Memory B cell (primary cell): ENCODE measurements at regions not wholly inside any gene's neighbourhood (a gene's known extent, or its start where the extent isn't known, plus 50 kb on each side); places are given as distances from the start of the nearest gene placed in this dataset.
"Not testable (repeated sequence)": the region's sequence is repeated elsewhere in the genome, so short reads cannot be mapped to it uniquely, and the experiment has no call there.

ENCODE experiments used
- ATAC-seq: fragments of 150-1000 bp; cut with Tn5 transposase; 2 replicates; pipeline ENCODE4 v1.10.0; 2021; ENCODE audit warnings: low read depth, mild to moderate bottlenecking, moderate library complexity
- DNase-seq, 2 donors: peaks; one replicate each; pipeline ENCODE4 v3.0.0; 2022; ENCODE audit warnings: low spot score in 2 of 2
- H3K27ac Mint-ChIP-seq: one replicate; pipeline ENCODE4 v1.8.0; 2022; ENCODE audit warnings: mild to moderate bottlenecking, moderate library complexity, mixed read lengths
- H3K27me3 Mint-ChIP-seq: one replicate; pipeline ENCODE4 v1.8.0; 2022; ENCODE audit warnings: mixed read lengths
- H3K36me3 Mint-ChIP-seq: one replicate; pipeline ENCODE4 v1.8.0; 2022; ENCODE audit warnings: mild to moderate bottlenecking, mixed read lengths
- H3K4me1 Mint-ChIP-seq: one replicate; pipeline ENCODE4 v1.8.0; 2022; ENCODE audit warnings: mixed read lengths
- H3K4me3 Mint-ChIP-seq: one replicate; pipeline ENCODE4 v1.8.0; 2022; ENCODE audit warnings: mild to moderate bottlenecking, moderate library complexity, mixed read lengths
- H3K9me3 Mint-ChIP-seq: one replicate; pipeline ENCODE4 v1.8.0; 2022; ENCODE audit warnings: mixed read lengths

DNA sequence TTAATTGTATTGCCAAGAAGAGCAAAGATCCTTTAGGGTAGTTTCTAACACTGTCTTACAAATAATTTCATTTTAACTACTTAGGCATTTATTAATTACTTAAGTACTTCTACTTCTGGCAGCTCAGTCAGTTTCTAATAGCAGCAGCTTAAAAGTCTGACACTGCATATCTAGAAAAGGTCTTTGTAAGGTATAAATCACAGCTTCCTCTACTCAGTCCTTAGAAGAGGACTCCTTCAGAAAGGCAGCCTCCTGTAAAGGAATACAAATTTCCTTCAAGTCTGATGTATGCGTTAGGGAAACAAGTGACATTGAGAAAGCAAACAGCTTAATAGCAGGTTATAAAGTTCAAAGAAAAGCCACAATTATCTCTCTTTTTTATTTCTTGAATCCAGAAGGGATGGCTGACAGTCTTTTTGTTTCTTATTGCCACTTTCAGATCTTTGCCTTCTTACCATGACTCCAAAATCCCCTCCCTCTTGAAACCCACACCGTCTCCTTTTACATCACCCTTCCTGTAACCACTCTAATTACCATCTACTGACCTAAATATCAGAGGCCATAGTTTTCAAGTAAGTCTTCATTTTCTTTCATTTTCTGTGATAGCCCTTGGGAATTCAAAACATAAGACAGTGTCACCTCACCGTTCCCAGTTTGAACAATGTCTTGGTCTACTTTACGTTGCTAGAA is 109.5 kb downstream of the CGGBP1 start:
- Mint-ChIP-seq H3K27ac (peak overlapping the region; percentile 80), H3K4me1 (peaks cover 9% of the 10 kb centered on the region), H3K27me3 (peaks cover 2% of the 10 kb centered on the region), H3K9me3 (no peaks in the 10 kb centered on the region), H3K4me3 (peak overlapping the region; percentile 59), H3K36me3 (no peaks in the 10 kb centered on the region)
- DNase-seq (no peak), ATAC-seq (peak; percentile 62)

DNA sequence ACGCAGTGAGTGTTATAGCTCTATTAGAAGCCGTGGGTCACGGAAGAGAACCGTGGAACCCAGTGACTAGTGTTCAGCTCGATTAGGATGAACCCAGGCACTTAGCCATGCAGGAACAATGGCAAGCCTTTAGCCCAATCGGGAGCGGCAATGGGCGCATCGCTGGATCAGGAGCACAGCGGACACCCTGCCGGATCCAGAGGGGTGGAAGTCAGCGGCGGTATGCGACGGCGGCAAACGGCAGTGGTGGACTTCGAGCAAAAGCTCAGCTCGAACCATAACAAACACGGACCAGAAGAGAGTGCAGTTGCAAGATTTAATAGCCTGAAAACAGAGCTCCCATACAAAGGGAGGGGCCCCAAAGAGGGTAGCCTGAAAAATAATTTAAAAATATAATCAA is 112.8 kb downstream of the CGGBP1 start:
- not testable (repeated sequence) for DNase-seq, H3K9me3 Mint-ChIP-seq, H3K27me3 Mint-ChIP-seq, H3K4me1 Mint-ChIP-seq, H3K36me3 Mint-ChIP-seq, ATAC-seq, H3K27ac Mint-ChIP-seq, H3K4me3 Mint-ChIP-seq

DNA sequence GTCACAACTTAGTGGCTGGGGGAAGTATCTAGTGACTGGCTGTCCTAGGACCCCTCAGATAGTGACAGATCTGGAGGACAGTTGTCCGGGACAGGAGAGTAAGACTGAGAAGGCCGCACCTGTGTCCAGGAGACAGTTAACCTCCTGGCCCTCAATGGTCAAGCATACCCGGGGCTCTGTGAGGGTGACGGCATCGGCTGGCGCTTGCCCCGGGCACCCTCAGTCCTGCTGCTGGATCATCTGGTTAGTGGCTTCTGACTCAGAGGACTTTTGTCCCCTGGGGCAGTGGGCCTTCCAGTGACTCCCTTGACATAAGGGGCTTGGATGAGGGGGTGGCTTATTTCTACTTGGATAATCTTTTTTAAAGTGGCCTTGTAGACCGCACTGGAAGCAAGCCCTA is 116.5 kb downstream of the CGGBP1 start:
- ATAC-seq, H3K27ac Mint-ChIP-seq, H3K4me3 Mint-ChIP-seq, H3K36me3 Mint-ChIP-seq, DNase-seq, H3K27me3 Mint-ChIP-seq, H3K4me1 Mint-ChIP-seq, H3K9me3 Mint-ChIP-seq: not testable (repeated sequence)

DNA sequence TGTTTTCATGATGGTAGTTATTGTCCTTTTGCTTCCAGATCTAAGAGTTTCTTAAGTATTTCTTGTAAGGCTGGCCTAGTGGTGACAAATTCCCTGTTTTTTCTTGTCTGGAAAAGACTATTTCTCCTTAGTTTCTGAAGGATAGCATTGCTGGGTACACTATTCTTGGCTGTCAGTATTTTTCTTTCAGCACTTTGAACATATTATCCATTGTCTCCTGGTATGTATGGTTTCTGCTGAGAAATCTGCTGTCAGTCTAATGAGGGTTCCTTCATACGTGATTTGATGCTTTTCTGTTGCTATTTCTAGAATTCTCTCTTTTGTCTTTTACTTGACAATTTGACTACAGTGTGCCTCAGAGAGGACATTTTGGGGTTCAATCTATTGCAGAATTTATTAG is 134.3 kb downstream of the CGGBP1 start:
- H3K36me3 Mint-ChIP-seq: peaks cover 3% of the 10 kb centered on the region
- H3K4me1 Mint-ChIP-seq: no peaks in the 10 kb centered on the region
- H3K27ac Mint-ChIP-seq: no peak overlapping the region
- peaks cover 11% of the 10 kb centered on the region for H3K9me3 Mint-ChIP-seq
- H3K27me3 Mint-ChIP-seq: no peaks in the 10 kb centered on the region
- no peak overlapping the region for H3K4me3 Mint-ChIP-seq
- ATAC-seq (no peak), DNase-seq (no peak)

DNA sequence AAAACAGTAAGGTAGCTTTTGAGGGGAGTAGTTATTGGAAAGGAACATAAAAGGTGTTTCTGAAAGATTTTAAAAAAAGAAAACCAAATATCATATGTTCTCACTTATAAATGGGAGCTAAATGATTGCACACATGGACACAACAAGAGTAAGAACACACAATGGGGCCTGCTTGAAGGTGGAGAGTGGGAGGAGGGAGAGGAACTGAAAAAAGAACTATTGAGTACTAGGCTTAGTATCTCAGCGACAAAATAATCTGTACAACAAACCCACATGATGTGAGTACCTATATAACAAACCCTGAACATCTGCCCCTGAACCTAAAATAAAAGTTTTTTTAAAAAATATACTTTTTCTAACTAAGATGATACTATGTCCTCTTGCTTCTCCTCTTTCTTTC is 138.3 kb downstream of the CGGBP1 start:
- Mint-ChIP-seq H3K36me3 (peaks cover 3% of the 10 kb centered on the region), H3K4me1 (no peaks in the 10 kb centered on the region), H3K27ac (no peak overlapping the region), H3K4me3 (no peak overlapping the region), H3K9me3 (peaks cover 12% of the 10 kb centered on the region), H3K27me3 (peaks cover 1% of the 10 kb centered on the region)
- ATAC-seq: no peak
- DNase-seq: no peak

DNA sequence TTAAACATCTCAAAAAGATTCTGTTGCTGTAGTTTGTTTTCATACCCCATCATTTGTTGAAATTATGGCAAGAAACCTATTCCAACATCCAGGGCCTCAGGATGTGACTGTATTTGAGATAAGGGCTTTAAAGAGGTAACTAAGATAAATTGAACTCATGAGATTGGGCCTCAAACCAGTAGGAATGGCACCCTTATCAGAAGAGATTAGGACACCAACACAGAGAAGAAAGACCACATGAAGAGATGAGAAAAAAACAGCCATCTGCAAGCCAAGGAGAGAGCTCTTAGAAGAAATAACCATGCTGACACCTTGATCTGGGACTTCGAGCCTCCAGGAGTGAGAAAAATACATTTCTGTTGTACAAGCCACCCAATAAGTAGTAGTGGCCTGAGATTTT is 157.7 kb downstream of the CGGBP1 start:
- H3K27ac Mint-ChIP-seq: no peak overlapping the region
- no peak overlapping the region for H3K4me3 Mint-ChIP-seq
- DNase-seq (no peak), ATAC-seq (no peak)
- H3K27me3 Mint-ChIP-seq: peaks cover 1% of the 10 kb centered on the region
- H3K9me3 Mint-ChIP-seq: no peaks in the 10 kb centered on the region
- H3K36me3 Mint-ChIP-seq: no peaks in the 10 kb centered on the region
- no peaks in the 10 kb centered on the region for H3K4me1 Mint-ChIP-seq

DNA sequence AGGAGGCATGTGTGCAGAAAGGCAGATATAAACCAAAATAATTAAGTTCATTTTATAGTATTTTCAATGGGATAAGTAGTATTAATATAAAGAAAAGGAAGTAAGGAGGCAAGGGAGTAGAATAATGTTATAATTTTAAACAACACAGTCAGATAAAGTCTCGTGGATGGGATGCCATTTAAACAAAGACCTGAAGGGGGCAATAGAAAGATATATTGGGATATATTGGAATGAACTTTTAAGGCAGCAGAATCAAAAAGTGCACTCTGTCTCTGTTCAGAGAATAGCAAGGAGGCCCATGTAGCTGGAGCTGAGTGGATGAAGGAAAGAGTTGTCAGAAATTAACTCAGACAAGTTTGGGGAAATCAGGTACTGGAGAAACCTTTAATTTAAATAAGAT is 158.7 kb downstream of the CGGBP1 start:
- H3K27ac Mint-ChIP-seq: no peak overlapping the region
- peaks cover 1% of the 10 kb centered on the region for H3K27me3 Mint-ChIP-seq
- no peak overlapping the region for H3K4me3 Mint-ChIP-seq
- H3K36me3 Mint-ChIP-seq: no peaks in the 10 kb centered on the region
- no peak for DNase-seq
- no peak for ATAC-seq
- H3K4me1 Mint-ChIP-seq: no peaks in the 10 kb centered on the region
- H3K9me3 Mint-ChIP-seq: no peaks in the 10 kb centered on the region

DNA sequence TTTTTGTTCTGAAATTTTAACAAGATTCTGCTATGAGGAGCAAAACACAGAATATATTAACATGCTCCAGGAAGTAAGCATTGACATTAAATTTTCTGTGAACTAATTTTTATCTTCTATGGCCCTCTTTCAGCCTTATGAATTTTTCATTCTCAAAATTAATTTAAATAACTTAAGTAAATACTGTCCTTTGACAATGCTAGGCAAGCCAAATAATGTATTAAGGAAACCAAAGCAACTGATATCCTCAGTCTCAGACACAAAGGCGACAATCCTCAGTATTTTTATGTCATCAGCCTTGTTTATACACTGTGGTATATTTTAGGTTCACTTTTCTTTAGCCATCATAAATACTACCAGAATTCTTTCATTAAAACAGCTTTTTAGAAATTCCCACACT is 159.8 kb downstream of the CGGBP1 start:
- H3K36me3 Mint-ChIP-seq: no peaks in the 10 kb centered on the region
- no peak overlapping the region for H3K27ac Mint-ChIP-seq
- H3K27me3 Mint-ChIP-seq: peaks cover 1% of the 10 kb centered on the region
- ATAC-seq: no peak
- H3K9me3 Mint-ChIP-seq: no peaks in the 10 kb centered on the region
- H3K4me3 Mint-ChIP-seq: no peak overlapping the region
- DNase-seq: no peak
- no peaks in the 10 kb centered on the region for H3K4me1 Mint-ChIP-seq

DNA sequence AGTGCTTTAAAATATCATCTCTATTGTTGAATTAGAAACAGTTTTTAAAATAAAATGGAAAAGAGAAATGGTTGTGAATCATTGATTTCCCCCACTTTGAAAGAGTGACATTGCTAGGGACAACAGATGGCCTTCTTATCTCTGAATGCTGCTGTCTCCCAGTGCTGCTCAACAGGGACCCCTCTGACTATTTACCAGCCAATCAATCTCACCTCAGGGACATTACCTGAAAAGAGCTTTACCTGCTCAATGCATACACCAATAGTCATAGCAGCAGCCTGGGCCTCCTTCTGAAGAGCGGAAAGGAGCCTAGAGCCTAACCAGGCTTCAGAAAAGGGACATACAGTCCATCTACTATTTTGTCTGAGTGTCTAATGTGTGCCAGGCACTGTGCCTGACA is 162.8 kb downstream of the CGGBP1 start:
- H3K36me3 Mint-ChIP-seq: no peaks in the 10 kb centered on the region
- H3K27me3 Mint-ChIP-seq: peaks cover 3% of the 10 kb centered on the region
- H3K4me1 Mint-ChIP-seq: no peaks in the 10 kb centered on the region
- ATAC-seq (no peak), DNase-seq (no peak)
- H3K9me3 Mint-ChIP-seq: no peaks in the 10 kb centered on the region
- H3K27ac Mint-ChIP-seq: no peak overlapping the region
- no peak overlapping the region for H3K4me3 Mint-ChIP-seq

DNA sequence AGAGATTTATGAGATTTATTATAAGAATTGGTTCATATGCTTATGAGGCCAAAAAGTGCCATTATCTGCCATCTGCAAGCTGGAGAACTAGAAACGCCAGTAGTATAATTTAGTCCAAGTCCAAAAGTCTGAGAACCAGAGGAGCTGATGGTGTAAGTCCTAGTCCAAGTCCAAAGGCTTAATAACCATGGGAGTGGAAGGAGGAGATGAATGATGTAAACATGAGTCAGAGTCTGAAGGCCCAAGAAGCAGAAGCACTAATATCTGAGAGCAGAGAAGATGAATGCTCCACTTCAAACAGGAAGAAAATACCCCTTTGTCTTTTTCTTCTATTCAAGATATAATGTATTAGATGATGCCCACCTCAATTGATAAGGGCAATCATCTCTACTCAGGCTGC is 185.7 kb downstream of the CGGBP1 start:
- H3K9me3 Mint-ChIP-seq: peaks cover 12% of the 10 kb centered on the region
- no peak overlapping the region for H3K27ac Mint-ChIP-seq
- DNase-seq: no peak
- H3K4me3 Mint-ChIP-seq: no peak overlapping the region
- no peaks in the 10 kb centered on the region for H3K36me3 Mint-ChIP-seq
- no peaks in the 10 kb centered on the region for H3K4me1 Mint-ChIP-seq
- H3K27me3 Mint-ChIP-seq: no peaks in the 10 kb centered on the region
- ATAC-seq: no peak

DNA sequence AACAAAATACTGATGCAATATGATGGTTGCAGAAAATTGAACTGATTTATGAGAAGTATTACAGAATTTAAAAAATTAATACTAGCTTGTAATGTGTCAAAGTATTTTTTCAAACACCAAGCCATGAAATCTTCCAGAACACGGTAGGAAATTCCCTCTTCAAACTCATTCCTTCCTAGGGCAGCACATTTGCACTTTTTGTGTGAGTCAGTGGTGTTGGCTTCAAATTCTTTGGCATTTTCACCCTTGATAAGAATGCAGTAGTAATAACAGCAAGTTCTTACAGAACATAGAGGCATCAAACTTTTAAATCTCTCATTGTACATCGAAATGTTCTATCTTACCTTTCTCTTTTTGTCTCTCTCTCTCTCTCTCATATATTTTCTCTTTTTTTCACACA is 191.8 kb downstream of the CGGBP1 start:
- peaks cover 5% of the 10 kb centered on the region for H3K9me3 Mint-ChIP-seq
- H3K27me3 Mint-ChIP-seq: no peaks in the 10 kb centered on the region
- H3K4me3 Mint-ChIP-seq: no peak overlapping the region
- no peaks in the 10 kb centered on the region for H3K4me1 Mint-ChIP-seq
- H3K27ac Mint-ChIP-seq: no peak overlapping the region
- DNase-seq (no peak), ATAC-seq (no peak)
- H3K36me3 Mint-ChIP-seq: no peaks in the 10 kb centered on the region

DNA sequence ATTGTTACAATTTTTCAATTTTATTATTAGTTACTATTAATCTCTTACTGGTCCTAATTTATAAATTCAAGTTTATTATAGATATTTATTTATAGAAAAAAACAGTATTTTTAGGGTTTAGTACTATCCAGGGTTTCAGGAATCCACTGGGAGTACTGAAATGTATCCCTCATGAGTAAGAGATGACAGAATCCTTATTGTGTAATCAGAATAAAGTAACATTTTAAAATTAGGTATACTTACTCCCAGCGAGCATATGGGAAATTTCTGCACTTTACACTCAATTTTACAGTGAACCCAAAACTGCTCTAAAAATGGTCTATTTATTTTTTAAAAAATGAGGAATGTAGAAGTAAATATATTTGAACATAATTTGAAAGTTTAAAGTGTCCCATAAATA is 202.7 kb downstream of the CGGBP1 start:
- H3K9me3 Mint-ChIP-seq: no peaks in the 10 kb centered on the region
- no peaks in the 10 kb centered on the region for H3K36me3 Mint-ChIP-seq
- no peaks in the 10 kb centered on the region for H3K27me3 Mint-ChIP-seq
- H3K27ac Mint-ChIP-seq: no peak overlapping the region
- no peaks in the 10 kb centered on the region for H3K4me1 Mint-ChIP-seq
- ATAC-seq (no peak), DNase-seq (no peak)
- H3K4me3 Mint-ChIP-seq: no peak overlapping the region

DNA sequence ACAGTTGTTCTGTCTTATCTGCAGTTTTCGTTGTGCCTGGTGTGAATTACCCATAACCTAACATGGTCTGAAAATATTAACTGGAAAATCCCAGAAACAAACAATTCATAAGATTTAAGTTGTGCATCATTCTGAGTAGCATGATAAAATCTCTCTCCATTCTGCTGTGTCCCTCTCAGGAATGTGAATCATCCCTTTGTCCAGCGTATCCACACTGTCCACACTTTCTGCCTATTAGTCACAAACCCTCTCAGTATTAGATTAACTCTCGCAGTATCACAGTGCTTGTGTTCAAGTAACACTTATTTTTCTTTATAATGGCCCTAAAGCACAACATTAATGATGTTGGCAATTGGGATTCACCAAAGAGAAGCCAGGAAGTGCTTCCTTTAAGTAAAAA is 203.2 kb downstream of the CGGBP1 start:
- Mint-ChIP-seq H3K27ac (no peak overlapping the region), H3K27me3 (no peaks in the 10 kb centered on the region), H3K36me3 (no peaks in the 10 kb centered on the region), H3K4me3 (no peak overlapping the region), H3K4me1 (no peaks in the 10 kb centered on the region), H3K9me3 (no peaks in the 10 kb centered on the region)
- DNase-seq (no peak), ATAC-seq (no peak)

DNA sequence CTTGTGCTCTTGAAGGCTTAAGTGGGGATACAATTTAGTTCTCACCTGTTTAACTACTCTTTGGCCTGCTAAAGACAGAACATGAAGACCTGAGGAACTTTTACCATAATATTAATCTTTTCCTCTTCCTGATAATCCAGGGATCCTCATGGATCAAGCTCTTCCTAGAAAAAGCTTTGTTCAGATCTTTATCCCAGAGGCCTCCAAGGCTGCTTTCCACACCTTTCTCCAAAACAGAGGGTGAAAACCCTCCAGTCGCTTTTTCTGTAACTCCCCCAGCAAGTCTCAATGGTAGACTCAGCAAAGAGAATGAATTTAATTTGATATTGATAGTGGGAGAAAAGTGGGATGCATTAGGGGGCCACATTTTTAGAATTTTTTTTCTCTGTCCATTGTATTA is 203.6 kb downstream of the CGGBP1 start:
- no peak for ATAC-seq
- no peaks in the 10 kb centered on the region for H3K9me3 Mint-ChIP-seq
- H3K36me3 Mint-ChIP-seq: no peaks in the 10 kb centered on the region
- DNase-seq: no peak
- no peaks in the 10 kb centered on the region for H3K4me1 Mint-ChIP-seq
- H3K27ac Mint-ChIP-seq: no peak overlapping the region
- no peak overlapping the region for H3K4me3 Mint-ChIP-seq
- no peaks in the 10 kb centered on the region for H3K27me3 Mint-ChIP-seq

DNA sequence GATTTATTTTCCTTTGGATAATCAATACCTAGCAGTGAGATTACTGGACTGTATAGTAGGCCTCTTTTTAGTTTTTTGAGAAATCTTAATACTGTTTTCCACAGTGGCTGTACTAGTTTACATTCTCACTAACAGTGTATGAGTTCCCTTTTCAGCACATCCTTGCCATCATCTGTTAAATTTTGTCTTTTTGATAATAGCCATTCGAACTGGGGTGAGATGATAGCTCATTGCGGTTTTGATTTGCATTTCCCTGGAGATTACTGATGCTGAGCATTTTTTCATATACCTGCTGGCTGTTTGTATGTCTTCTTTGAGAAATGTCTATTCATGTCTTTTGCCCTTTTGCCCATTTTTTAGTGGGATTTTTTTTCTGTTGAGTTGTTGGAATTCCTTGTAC is 210.8 kb downstream of the CGGBP1 start:
- H3K27me3 Mint-ChIP-seq: no peaks in the 10 kb centered on the region
- no peak overlapping the region for H3K4me3 Mint-ChIP-seq
- peaks cover 2% of the 10 kb centered on the region for H3K4me1 Mint-ChIP-seq
- DNase-seq (no peak), ATAC-seq (no peak)
- H3K27ac Mint-ChIP-seq: no peak overlapping the region
- H3K36me3 Mint-ChIP-seq: no peaks in the 10 kb centered on the region
- no peaks in the 10 kb centered on the region for H3K9me3 Mint-ChIP-seq
